Subcutaneous abdominal adipose tissue (tissue), 5 donors: ENCODE measurements at regions not wholly inside any gene's neighbourhood (a gene's known extent, or its start where the extent isn't known, plus 50 kb on each side); places are given as distances from the start of the nearest gene placed in this dataset.

Experiments used
- H3K27ac ChIP-seq: one replicate; pipeline ENCODE4 v1.7.0; 2013; ENCODE audit warnings: low read depth, mild to moderate bottlenecking, inconsistent platforms, low read length, moderate library complexity
- H3K27me3 ChIP-seq, 5 donors: one replicate each; pipeline ENCODE4 v1.7.0; 2013; ENCODE audit warnings: low read length in 5 of 5, inconsistent platforms in 1 of 5; ENCODE audit not compliant: control insufficient read depth in 5 of 5, insufficient read depth in 4 of 5
- H3K36me3 ChIP-seq, 5 donors: one replicate each; pipeline ENCODE4 v1.7.0; 2013; ENCODE audit warnings: low read length in 5 of 5; ENCODE audit not compliant: control insufficient read depth in 5 of 5, insufficient read depth in 5 of 5
- H3K4me1 ChIP-seq, 5 donors: one replicate each; pipeline ENCODE4 v1.7.0; 2013; ENCODE audit warnings: low read length in 5 of 5, mild to moderate bottlenecking in 3 of 5, moderate library complexity in 1 of 5; ENCODE audit not compliant: control insufficient read depth in 5 of 5, insufficient read depth in 5 of 5
- H3K4me3 ChIP-seq, 5 donors: one replicate each; pipeline ENCODE4 v1.7.0; 2013; ENCODE audit warnings: low read length in 5 of 5, low read depth in 1 of 5
- H3K9ac ChIP-seq, 5 donors: one replicate each; pipeline ENCODE4 v1.7.0; 2013; ENCODE audit warnings: low read length in 5 of 5, mild to moderate bottlenecking in 4 of 5, moderate library complexity in 3 of 5
- H3K9me3 ChIP-seq, 5 donors: one replicate each; pipeline ENCODE4 v1.7.0; 2013; ENCODE audit warnings: low read length in 5 of 5; ENCODE audit not compliant: control insufficient read depth in 5 of 5
- donor health status: healthy.
- donor health status: healthy.
- donor health status: healthy.
- donor health status: healthy.
- donor health status: healthy.

GRCh38 chr3:180382638-180383180 is 219.3 kb upstream of the TTC14 start:
- Histone ChIP-seq H3K9me3 (no peaks in the 10 kb centered on the region), H3K27me3 (no peaks in the 10 kb centered on the region), H3K27ac (no peak overlapping the region), H3K36me3 (no peaks in the 10 kb centered on the region), H3K4me1 (peaks cover 0 to 17% (median 4%) of the 10 kb centered on the region in 5 donors), H3K9ac (no peak overlapping the region), H3K4me3 (no peak overlapping the region)

- Histone ChIP-seq H3K27ac (no peak overlapping the region), H3K4me1 (peaks cover 0 to 17% (median 4%) of the 10 kb centered on the region in 5 donors), H3K27me3 (no peaks in the 10 kb centered on the region), H3K9ac (no peak overlapping the region), H3K9me3 (no peaks in the 10 kb centered on the region), H3K4me3 (no peak overlapping the region), H3K36me3 (no peaks in the 10 kb centered on the region)
Observed at GRCh38 chr3:180383332-180384020, 218.5 kb upstream of the TTC14 start.

- Histone ChIP-seq H3K27ac (no peak overlapping the region), H3K4me3 (no peak overlapping the region), H3K9ac (no peak overlapping the region), H3K36me3 (no peaks in the 10 kb centered on the region), H3K9me3 (no peaks in the 10 kb centered on the region), H3K27me3 (no peaks in the 10 kb centered on the region), H3K4me1 (peaks cover 0 to 5% (median 0%) of the 10 kb centered on the region in 5 donors)
Observed at GRCh38 chr3:180390313-180390712, 211.7 kb upstream of the TTC14 start.

GRCh38 chr3:180391001-180391400 is 211.0 kb upstream of the TTC14 start:
- no peaks in the 10 kb centered on the region for H3K9me3 ChIP-seq
- no peak overlapping the region for H3K4me3 ChIP-seq
- H3K4me1 ChIP-seq = no peaks in the 10 kb centered on the region
- H3K9ac ChIP-seq = no peak overlapping the region
- H3K27ac ChIP-seq = no peak overlapping the region
- no peaks in the 10 kb centered on the region for H3K27me3 ChIP-seq
- no peaks in the 10 kb centered on the region for H3K36me3 ChIP-seq

GRCh38 chr3:180401226-180401625 is 200.7 kb upstream of the TTC14 start:
- Histone ChIP-seq H3K4me3 (no peak overlapping the region), H3K4me1 (no peaks in the 10 kb centered on the region), H3K27me3 (no peaks in the 10 kb centered on the region), H3K9ac (no peak overlapping the region), H3K27ac (no peak overlapping the region), H3K36me3 (no peaks in the 10 kb centered on the region), H3K9me3 (no peaks in the 10 kb centered on the region)

- Histone ChIP-seq H3K9me3 (no peaks in the 10 kb centered on the region), H3K9ac (no peak overlapping the region), H3K4me1 (no peaks in the 10 kb centered on the region), H3K27ac (no peak overlapping the region), H3K4me3 (no peak overlapping the region), H3K36me3 (no peaks in the 10 kb centered on the region), H3K27me3 (no peaks in the 10 kb centered on the region)
Observed at GRCh38 chr3:180402471-180403073, 199.4 kb upstream of the TTC14 start.

- no peaks in the 10 kb centered on the region for H3K9me3 ChIP-seq
- H3K9ac ChIP-seq = no peak overlapping the region
- H3K4me1 ChIP-seq = no peaks in the 10 kb centered on the region
- H3K27ac ChIP-seq = no peak overlapping the region
- no peaks in the 10 kb centered on the region for H3K36me3 ChIP-seq
- no peaks in the 10 kb centered on the region for H3K27me3 ChIP-seq
- no peak overlapping the region for H3K4me3 ChIP-seq
Observed at GRCh38 chr3:180403156-180403555, 198.8 kb upstream of the TTC14 start.

- H3K36me3 ChIP-seq = no peaks in the 10 kb centered on the region
- no peaks in the 10 kb centered on the region for H3K27me3 ChIP-seq
- H3K27ac ChIP-seq = no peak overlapping the region
- H3K9ac ChIP-seq = no peak overlapping the region
- no peaks in the 10 kb centered on the region for H3K4me1 ChIP-seq
- H3K9me3 ChIP-seq = peaks cover 0 to 2% (median 0%) of the 10 kb centered on the region in 5 donors
- no peak overlapping the region for H3K4me3 ChIP-seq
Observed at GRCh38 chr3:180408654-180409053, 193.3 kb upstream of the TTC14 start.

- Histone ChIP-seq H3K27ac (no peak overlapping the region), H3K4me3 (no peak overlapping the region), H3K4me1 (no peaks in the 10 kb centered on the region), H3K27me3 (no peaks in the 10 kb centered on the region), H3K9ac (no peak overlapping the region), H3K36me3 (no peaks in the 10 kb centered on the region), H3K9me3 (peaks cover 0 to 2% (median 0%) of the 10 kb centered on the region in 5 donors)
Observed at GRCh38 chr3:180409170-180409569, 192.8 kb upstream of the TTC14 start.

GRCh38 chr3:180409883-180410282 is 192.1 kb upstream of the TTC14 start:
- no peak overlapping the region for H3K9ac ChIP-seq
- H3K4me1 ChIP-seq = no peaks in the 10 kb centered on the region
- H3K9me3 ChIP-seq = peaks cover 0 to 2% (median 0%) of the 10 kb centered on the region in 5 donors
- H3K27ac ChIP-seq = no peak overlapping the region
- no peaks in the 10 kb centered on the region for H3K36me3 ChIP-seq
- H3K4me3 ChIP-seq = no peak overlapping the region
- no peaks in the 10 kb centered on the region for H3K27me3 ChIP-seq
